Liver (tissue), 8 donors: ENCODE measurements at regions not wholly inside any gene's neighbourhood (a gene's known extent, or its start where the extent isn't known, plus 50 kb on each side); places are given as distances from the start of the nearest gene placed in this dataset.

Experiments
- DNase-seq: peaks from one replicate; pipeline ENCODE4 v3.0.0-alpha.2; 2017; ENCODE audit warnings: low spot score
- H3K27ac ChIP-seq, 2 donors: one replicate each; pipeline ENCODE4 v1.7.0; 2013; ENCODE audit warnings: inconsistent platforms in 2 of 2, low read length in 2 of 2, control low read depth in 1 of 2, low read depth in 1 of 2, mild to moderate bottlenecking in 1 of 2
- H3K27me3 ChIP-seq, 4 donors: one replicate each; pipeline versions ENCODE4 v1.6.1 to v1.7.0; 2013; ENCODE audit warnings: low read length in 3 of 4, inconsistent platforms in 1 of 4, mild to moderate bottlenecking in 1 of 4, moderate library complexity in 1 of 4; ENCODE audit not compliant: control insufficient read depth in 4 of 4, insufficient read depth in 4 of 4
- H3K36me3 ChIP-seq, 4 donors: one replicate each; pipeline versions ENCODE4 v1.6.1 to v1.7.0; 2013; ENCODE audit warnings: low read length in 3 of 4, mild to moderate bottlenecking in 3 of 4, low read depth in 1 of 4, moderate library complexity in 1 of 4; ENCODE audit not compliant: control insufficient read depth in 4 of 4, insufficient read depth in 3 of 4
- H3K4me1 ChIP-seq, 4 donors: one replicate each; pipeline versions ENCODE4 v1.6.1 to v1.7.0; 2013; ENCODE audit warnings: low read length in 3 of 4, mild to moderate bottlenecking in 3 of 4, moderate library complexity in 1 of 4; ENCODE audit not compliant: control insufficient read depth in 4 of 4, insufficient read depth in 4 of 4
- H3K4me3 ChIP-seq, 3 donors: one replicate each; pipeline versions ENCODE4 v1.6.1 to v1.7.0; 2013; ENCODE audit warnings: low read length in 3 of 3, control low read depth in 1 of 3, low read depth in 1 of 3, mild to moderate bottlenecking in 1 of 3
- H3K9ac ChIP-seq, 2 donors: one replicate each; pipeline ENCODE4 v1.7.0; 2013; ENCODE audit warnings: low read length in 2 of 2, mild to moderate bottlenecking in 2 of 2, moderate library complexity in 2 of 2, control low read depth in 1 of 2, low read depth in 1 of 2
- H3K9me3 ChIP-seq, 4 donors: one replicate each; pipeline versions ENCODE4 v1.6.1 to v1.7.0; 2013; ENCODE audit warnings: low read length in 3 of 4; ENCODE audit not compliant: control insufficient read depth in 4 of 4
- ATF3 ChIP-seq: IDR thresholded peaks from 2 replicates; pipeline ENCODE4 v1.6.1; 2016; ENCODE audit warnings: antibody characterized with exemption
- CTCF ChIP-seq: fragments of 150-350 bp; IDR thresholded peaks from 2 replicates; pipeline ENCODE4 v1.5.1; 2017; ENCODE audit warnings: improper control_type of control experiment, low read depth, low read length; ENCODE audit not compliant: missing input control
- EGR1 ChIP-seq, 2 donors: IDR thresholded peaks; 2 replicates each; pipeline ENCODE4 v1.6.1; 2016 to 2018; ENCODE audit warnings: antibody characterized with exemption in 2 of 2, low read depth in 2 of 2
- FOXA1 ChIP-seq: IDR thresholded peaks from 2 replicates; pipeline ENCODE4 v1.6.1; 2016; ENCODE audit warnings: antibody characterized with exemption
- FOXA2 ChIP-seq: IDR thresholded peaks from 2 replicates; pipeline ENCODE4 v1.6.1; 2016; ENCODE audit warnings: antibody characterized with exemption
- GABPA ChIP-seq, 2 donors: IDR thresholded peaks in 1 of 2; conservative IDR thresholded peaks in 1 of 2; 2 replicates each; pipeline ENCODE4 v1.6.1; 2016; ENCODE audit warnings: antibody characterized with exemption in 2 of 2, mild to moderate bottlenecking in 1 of 2, moderate library complexity in 1 of 2
- HNF4A ChIP-seq, 2 donors: conservative IDR thresholded peaks; 2 replicates each; pipeline ENCODE4 v1.6.1; 2016; ENCODE audit warnings: antibody characterized with exemption in 2 of 2, mild to moderate bottlenecking in 2 of 2
- HNF4G ChIP-seq: IDR thresholded peaks from 2 replicates; pipeline ENCODE4 v1.6.1; 2016; ENCODE audit warnings: antibody characterized with exemption
- JUND ChIP-seq, 2 donors: IDR thresholded peaks; 2 replicates each; pipeline ENCODE4 v1.6.1; 2016; ENCODE audit warnings: antibody characterized with exemption in 2 of 2
- MAX ChIP-seq: IDR thresholded peaks from 2 replicates; pipeline ENCODE4 v1.6.1; 2016; ENCODE audit warnings: antibody characterized with exemption
- RAD21 ChIP-seq, 2 donors: IDR thresholded peaks; 2 replicates each; pipeline ENCODE4 v1.6.1; 2016; ENCODE audit warnings: antibody characterized with exemption in 2 of 2, mild to moderate bottlenecking in 2 of 2
- REST ChIP-seq: IDR thresholded peaks from 2 replicates; pipeline ENCODE4 v1.6.1; 2016; ENCODE audit warnings: antibody characterized with exemption, mild to moderate bottlenecking
- RXRA ChIP-seq, 2 donors: IDR thresholded peaks; 2 replicates each; pipeline ENCODE4 v1.6.1; 2017 to 2018; ENCODE audit warnings: antibody characterized with exemption in 2 of 2, mild to moderate bottlenecking in 1 of 2
- SP1 ChIP-seq: IDR thresholded peaks from 2 replicates; pipeline ENCODE4 v1.6.1; 2018; ENCODE audit warnings: antibody characterized with exemption, mild to moderate bottlenecking
- TAF1 ChIP-seq: conservative IDR thresholded peaks from 2 replicates; pipeline ENCODE4 v1.6.1; 2016; ENCODE audit warnings: antibody characterized with exemption, mild to moderate bottlenecking
- YY1 ChIP-seq: IDR thresholded peaks from 2 replicates; pipeline ENCODE4 v1.6.1; 2016; ENCODE audit warnings: antibody characterized with exemption, mild to moderate bottlenecking
- ZBTB33 ChIP-seq: IDR thresholded peaks from 2 replicates; pipeline ENCODE4 v1.6.1; 2016; ENCODE audit warnings: antibody characterized with exemption
- WGBS: extraction: QIAGEN DNeasy Blood & Tissue Kit; methylation state at CpG from one replicate; pipeline ENCODE4 v1.1.7; 2013; 5-methylcytosine and 5-hydroxymethylcytosine counted together
- donor health status: healthy.
- donor health status: healthy.
- donor health status: healthy.
- donor health status: healthy.
- donor health status: healthy.

- Histone ChIP-seq H3K36me3 (no peaks in the 10 kb centered on the region), H3K4me3 (no peak overlapping the region), H3K9me3 (peaks cover 0 to 3% (median 0%) of the 10 kb centered on the region in 4 donors), H3K4me1 (peaks cover 0 to 6% (median 0%) of the 10 kb centered on the region in 4 donors), H3K27me3 (no peaks in the 10 kb centered on the region), H3K27ac (no peak overlapping the region), H3K9ac (no peak overlapping the region)
- no peak for TF ChIP-seq TAF1
- no peak for TF ChIP-seq RAD21 (IDR thresholded peaks at IDR 0.05)
- no peak for TF ChIP-seq CTCF
- TF ChIP-seq EGR1 (IDR thresholded peaks at IDR 0.05; ENCODE audit: low read depth in 2 of 2): no peak
- TF ChIP-seq HNF4A (conservative IDR thresholded peaks at IDR 0.05): no peak
- TF ChIP-seq JUND (IDR thresholded peaks at IDR 0.05): no peak
- no peak for TF ChIP-seq MAX
- TF ChIP-seq REST: no peak
- no peak for TF ChIP-seq HNF4G
- no peak for TF ChIP-seq SP1
- no peak for TF ChIP-seq FOXA2
- TF ChIP-seq YY1: no peak
- no peak for TF ChIP-seq FOXA1
- no peak for TF ChIP-seq RXRA (IDR thresholded peaks at IDR 0.05)
- 43% methylated on average over 2 of the region's 2 CpGs for WGBS
- no peak for DNase-seq
Measured at GRCh38 chr11:15635521-15635920, 520.8 kb downstream of the INSC start.

- no peaks in the 10 kb centered on the region for H3K27me3 ChIP-seq
- 91% methylated on average over 3 of the region's 3 CpGs for WGBS
- H3K9me3 ChIP-seq: peaks cover 0 to 3% (median 0%) of the 10 kb centered on the region in 4 donors
- no peak overlapping the region for H3K27ac ChIP-seq
- DNase-seq: no peak
- H3K4me3 ChIP-seq: no peak overlapping the region
- peaks cover 0 to 6% (median 0%) of the 10 kb centered on the region in 4 donors for H3K4me1 ChIP-seq
- H3K36me3 ChIP-seq: no peaks in the 10 kb centered on the region
- no peak overlapping the region for H3K9ac ChIP-seq
- TF ChIP-seq REST (no peak), FOXA2 (no peak), ZBTB33 (no peak), RAD21 (IDR thresholded peaks at IDR 0.05) (no peak), HNF4A (conservative IDR thresholded peaks at IDR 0.05) (no peak), FOXA1 (no peak), JUND (IDR thresholded peaks at IDR 0.05) (no peak), MAX (no peak), CTCF (no peak), GABPA (IDR thresholded peaks at IDR 0.05 in 1 of 2, conservative IDR thresholded peaks at IDR 0.05 in 1 of 2) (no peak), ATF3 (no peak), EGR1 (IDR thresholded peaks at IDR 0.05; ENCODE audit: low read depth in 2 of 2) (no peak), HNF4G (no peak)
Measured at GRCh38 chr11:15636521-15637089, 521.9 kb downstream of the INSC start.
